ENCODE measurements at regions not wholly inside any gene's neighbourhood (a gene's known extent, or its start where the extent isn't known, plus 50 kb on each side); places are given as distances from the start of the nearest gene placed in this dataset.

GRCh38 chr4:41468122-41468521, 69.8 kb upstream of the LIMCH1 start:
- no peak for TF ChIP-seq CTCF (conservative IDR thresholded peaks at IDR 0.05; ENCODE audit: low read depth, low read length)
- DNase-seq (ENCODE audit: low read depth) = no peak
- no peak overlapping the region for H3K4me3 ChIP-seq (ENCODE audit: low read depth, low read length)

GRCh38 chr4:41471126-41472071, 66.6 kb upstream of the LIMCH1 start:
- TF ChIP-seq CTCF (conservative IDR thresholded peaks at IDR 0.05; ENCODE audit: low read depth, low read length) = no peak
- H3K4me3 ChIP-seq (ENCODE audit: low read depth, low read length) = no peak overlapping the region
- DNase-seq (ENCODE audit: low read depth) = no peak

GRCh38 chr4:41472081-41472480, 65.9 kb upstream of the LIMCH1 start:
- no peak for TF ChIP-seq CTCF (conservative IDR thresholded peaks at IDR 0.05; ENCODE audit: low read depth, low read length)

GRCh38 chr4:41473176-41473575, 64.8 kb upstream of the LIMCH1 start:
- TF ChIP-seq CTCF (conservative IDR thresholded peaks at IDR 0.05; ENCODE audit: low read depth, low read length) = no peak
- DNase-seq (ENCODE audit: low read depth) = no peak
- H3K4me3 ChIP-seq (ENCODE audit: low read depth, low read length) = no peak overlapping the region

More at GRCh38 chr4:41472081-41472480, 65.9 kb upstream of the LIMCH1 start:
- H3K4me3 ChIP-seq (ENCODE audit: low read depth, low read length) = no peak overlapping the region
- DNase-seq (ENCODE audit: low read depth) = no peak

- TF ChIP-seq CTCF (conservative IDR thresholded peaks at IDR 0.05; ENCODE audit: low read depth, low read length) = no peak
- H3K4me3 ChIP-seq (ENCODE audit: low read depth, low read length) = no peak overlapping the region
- DNase-seq (ENCODE audit: low read depth) = no peak
These were observed 62.6 kb upstream of the LIMCH1 start for GRCh38 chr4:41475402-41475801.

- no peak for DNase-seq (ENCODE audit: low read depth)
- TF ChIP-seq CTCF (conservative IDR thresholded peaks at IDR 0.05; ENCODE audit: low read depth, low read length) = no peak
- no peak overlapping the region for H3K4me3 ChIP-seq (ENCODE audit: low read depth, low read length)
These were observed 61.6 kb upstream of the LIMCH1 start for GRCh38 chr4:41476310-41476885.
